GM21737 (cell line): ENCODE measurements at regions not wholly inside any gene's neighbourhood (a gene's known extent, or its start where the extent isn't known, plus 50 kb on each side); places are given as distances from the start of the nearest gene placed in this dataset.
A peak's percentile ranks its signal among the peaks of the same experiment; 100 is the strongest.

Experiments
- ATAC-seq: cut with Tn5 transposase; IDR thresholded peaks from one replicate; pipeline ENCODE4 v1.9.1; 2021; ENCODE audit warnings: mild to moderate bottlenecking, moderate library complexity; ENCODE audit not compliant: unreplicated experiment

GRCh38 chr12:115519887-115520286 is 757.6 kb downstream of the MED13L start:
- no peak for ATAC-seq

GRCh38 chr12:115519359-115519758 is 758.1 kb downstream of the MED13L start:
- no peak for ATAC-seq

- no peak for ATAC-seq
Observed at GRCh38 chr12:115517913-115518312, 759.6 kb downstream of the MED13L start.

- no peak for ATAC-seq
Observed at GRCh38 chr12:115511986-115512711, 765.3 kb downstream of the MED13L start.

- ATAC-seq: no peak
Observed at GRCh38 chr12:115511305-115511704, 766.2 kb downstream of the MED13L start.

GRCh38 chr12:115508990-115509389 is 768.5 kb downstream of the MED13L start:
- no peak for ATAC-seq

GRCh38 chr12:115507951-115508722 is 769.4 kb downstream of the MED13L start:
- no peak for ATAC-seq

- no peak for ATAC-seq
Observed at GRCh38 chr12:115507560-115507889, 770.0 kb downstream of the MED13L start.

- no peak for ATAC-seq
Observed at GRCh38 chr12:115506822-115507559, 770.5 kb downstream of the MED13L start.

GRCh38 chr12:115504306-115505290 is 772.9 kb downstream of the MED13L start:
- ATAC-seq: peak; percentile 83

- no peak for ATAC-seq
Observed at GRCh38 chr12:115500872-115501271, 776.6 kb downstream of the MED13L start.

- ATAC-seq: no peak
Observed at GRCh38 chr12:115495300-115495699, 782.2 kb downstream of the MED13L start.

- ATAC-seq: no peak
Observed at GRCh38 chr12:115492553-115492952, 784.9 kb downstream of the MED13L start.

GRCh38 chr12:115491511-115492250 is 785.8 kb downstream of the MED13L start:
- no peak for ATAC-seq

- no peak for ATAC-seq
Observed at GRCh38 chr12:115489253-115489652, 788.2 kb downstream of the MED13L start.

GRCh38 chr12:115485967-115486366 is 791.5 kb downstream of the MED13L start:
- no peak for ATAC-seq

GRCh38 chr12:115485503-115485902 is 792.0 kb downstream of the MED13L start:
- ATAC-seq: no peak

- ATAC-seq: no peak
Observed at GRCh38 chr12:115482943-115483342, 794.5 kb downstream of the MED13L start.

- peak; percentile 77 for ATAC-seq
Observed at GRCh38 chr12:115481141-115481540, 796.4 kb downstream of the MED13L start.

GRCh38 chr12:115478505-115478904 is 794.5 kb upstream of the TBX3 start:
- ATAC-seq: no peak
